AML-193 (cell line): ENCODE measurements at regions not wholly inside any gene's neighbourhood (a gene's known extent, or its start where the extent isn't known, plus 50 kb on each side); places are given as distances from the start of the nearest gene placed in this dataset.

Experiments used
- DNase-seq, 2 experiments: peaks; one replicate each; lab custom pipeline; 2025; lab: John Stamatoyannopoulos, UW

GRCh38 chr4:167702391-167702790 lies 389.9 kb upstream of the ANXA10 start:
- DNase-seq = no peak

GRCh38 chr4:167711517-167711916 lies 380.8 kb upstream of the ANXA10 start:
- no peak for DNase-seq

- no peak for DNase-seq
These were observed 378.6 kb upstream of the ANXA10 start for GRCh38 chr4:167713756-167714155.

GRCh38 chr4:167715176-167715575 lies 377.2 kb upstream of the ANXA10 start:
- DNase-seq = no peak

GRCh38 chr4:167717495-167717894 lies 374.8 kb upstream of the ANXA10 start:
- DNase-seq = no peak

GRCh38 chr4:167721617-167722486 lies 370.5 kb upstream of the ANXA10 start:
- DNase-seq = no peak

- DNase-seq = no peak
These were observed 369.9 kb upstream of the ANXA10 start for GRCh38 chr4:167722487-167722808.

GRCh38 chr4:167724941-167725340 lies 367.4 kb upstream of the ANXA10 start:
- no peak for DNase-seq

- DNase-seq = no peak
These were observed 361.6 kb upstream of the ANXA10 start for GRCh38 chr4:167730769-167731168.

GRCh38 chr4:167745024-167745687 lies 347.2 kb upstream of the ANXA10 start:
- no peak for DNase-seq

- DNase-seq = no peak
These were observed 325.1 kb upstream of the ANXA10 start for GRCh38 chr4:167767281-167767680.

- DNase-seq = no peak
These were observed 317.7 kb upstream of the ANXA10 start for GRCh38 chr4:167774646-167775045.

- DNase-seq = no peak
These were observed 317.0 kb upstream of the ANXA10 start for GRCh38 chr4:167775375-167775774.

- DNase-seq = no peak
These were observed 313.1 kb upstream of the ANXA10 start for GRCh38 chr4:167779280-167779679.

GRCh38 chr4:167779864-167780263 lies 312.5 kb upstream of the ANXA10 start:
- no peak for DNase-seq

GRCh38 chr4:167784826-167785225 lies 307.5 kb upstream of the ANXA10 start:
- no peak for DNase-seq

GRCh38 chr4:167785523-167785922 lies 306.8 kb upstream of the ANXA10 start:
- DNase-seq = no peak

- no peak for DNase-seq
These were observed 305.8 kb upstream of the ANXA10 start for GRCh38 chr4:167786504-167786903.

GRCh38 chr4:167787231-167787630 lies 305.1 kb upstream of the ANXA10 start:
- no peak for DNase-seq

GRCh38 chr4:167802463-167803212 lies 289.7 kb upstream of the ANXA10 start:
- no peak for DNase-seq

GRCh38 chr4:167811958-167812357 lies 280.4 kb upstream of the ANXA10 start:
- no peak for DNase-seq

- DNase-seq = peak; percentile 2 to 6
These were observed 266.1 kb upstream of the ANXA10 start for GRCh38 chr4:167826281-167826680.

GRCh38 chr4:167831855-167832254 lies 260.5 kb upstream of the ANXA10 start:
- DNase-seq = no peak
